Fibroblast of lung (primary cell): ENCODE measurements at regions not wholly inside any gene's neighbourhood (a gene's known extent, or its start where the extent isn't known, plus 50 kb on each side); places are given as distances from the start of the nearest gene placed in this dataset.

ENCODE experiments used
- DNase-seq, 2 donors: peaks; one replicate each; pipeline versions ENCODE4 v3.0.0 to v3.0.0-alpha.2; 2010; ENCODE audit warnings: low read depth in 2 of 2
- H2AFZ ChIP-seq: 2 replicates; pipeline ENCODE4 v1.5.1; 2012; ENCODE audit warnings: low read length, control low read depth, inconsistent platforms
- H3K27ac ChIP-seq: 2 replicates; pipeline ENCODE4 v1.5.1; 2011; ENCODE audit warnings: low read length, control low read depth; ENCODE audit not compliant: insufficient read depth
- H3K27me3 ChIP-seq: 2 replicates; pipeline ENCODE4 v1.5.1; 2011; ENCODE audit warnings: mild to moderate bottlenecking, low read length; ENCODE audit not compliant: control insufficient read depth, insufficient read depth
- H3K36me3 ChIP-seq: 2 replicates; pipeline ENCODE4 v1.5.1; 2011; ENCODE audit warnings: low read length; ENCODE audit not compliant: control insufficient read depth, insufficient read depth
- H3K4me1 ChIP-seq: 2 replicates; pipeline ENCODE4 v1.5.1; 2011; ENCODE audit warnings: low read length; ENCODE audit not compliant: control insufficient read depth, insufficient read depth; ENCODE audit errors: extremely low read depth
- H3K4me2 ChIP-seq: 2 replicates; pipeline ENCODE4 v1.5.1; 2011; ENCODE audit warnings: low read length, control low read depth; ENCODE audit not compliant: insufficient read depth; ENCODE audit errors: extremely low read depth
- H3K4me3 ChIP-seq, 4 experiments: fragments of 200-600 bp in 1 of 4; sonication (generic) in 1 of 4; replicated peaks in 1 of 4; 2 replicates each; pipeline ENCODE4 v1.5.1; 2011 to 2016; ENCODE audit warnings: low read length in 4 of 4, low read depth in 3 of 4, mild to moderate bottlenecking in 3 of 4, control low read depth in 2 of 4, inconsistent platforms in 1 of 4, mixed read lengths in 1 of 4; ENCODE audit not compliant: insufficient read depth in 1 of 4; ENCODE audit errors: control extremely low read depth in 1 of 4
- H3K79me2 ChIP-seq: 2 replicates; pipeline ENCODE4 v1.5.1; 2012; ENCODE audit warnings: mild to moderate bottlenecking, low read length, inconsistent platforms; ENCODE audit not compliant: control insufficient read depth, insufficient read depth
- H3K9ac ChIP-seq: 2 replicates; pipeline ENCODE4 v1.5.1; 2011; ENCODE audit warnings: mild to moderate bottlenecking, low read length, control low read depth; ENCODE audit not compliant: insufficient read depth
- H3K9me3 ChIP-seq: 2 replicates; pipeline ENCODE4 v1.5.1; 2012; ENCODE audit warnings: low read depth, low read length; ENCODE audit not compliant: control insufficient read depth, insufficient read depth
- H4K20me1 ChIP-seq: 2 replicates; pipeline ENCODE4 v1.5.1; 2011; ENCODE audit warnings: low read length; ENCODE audit not compliant: control insufficient read depth, insufficient read depth; ENCODE audit errors: extremely low read depth
- CTCF ChIP-seq, 2 donors: IDR thresholded peaks in 1 of 2; conservative IDR thresholded peaks in 1 of 2; 1 replicate in 1 of 2; 2 replicates in 1 of 2; pipeline ENCODE4 v1.5.1; 2011 to 2012; ENCODE audit warnings: low read length in 2 of 2, control low read depth in 1 of 2, inconsistent platforms in 1 of 2, low read depth in 1 of 2, mild to moderate bottlenecking in 1 of 2
- EZH2 ChIP-seq: IDR thresholded peaks from 2 replicates; pipeline ENCODE4 v1.5.1; 2012; ENCODE audit warnings: low read length, control low read depth, mild to moderate bottlenecking; ENCODE audit errors: missing control alignments

GRCh38 chr2:57934659-57935058, 111.9 kb upstream of the VRK2 start:
- H3K9ac ChIP-seq = no peak overlapping the region
- H3K4me1 ChIP-seq = no peaks in the 10 kb centered on the region
- TF ChIP-seq EZH2 = no peak
- TF ChIP-seq CTCF (conservative IDR thresholded peaks at IDR 0.05 in 1 of 2, IDR thresholded peaks at IDR 0.05 in 1 of 2; ENCODE audit: low read depth in 1 of 2, low read length in 2 of 2) = no peak
- no peak for DNase-seq
- no peaks in the 10 kb centered on the region for H4K20me1 ChIP-seq
- no peaks in the 10 kb centered on the region for H3K9me3 ChIP-seq
- H3K36me3 ChIP-seq = no peaks in the 10 kb centered on the region
- H3K27ac ChIP-seq = no peak overlapping the region
- H3K4me3 ChIP-seq = no peak overlapping the region
- H3K4me2 ChIP-seq = no peak overlapping the region
- no peaks in the 10 kb centered on the region for H3K27me3 ChIP-seq
- no peaks in the 10 kb centered on the region for H3K79me2 ChIP-seq
- H2AFZ ChIP-seq = no peak overlapping the region

GRCh38 chr2:57936216-57936615, 110.4 kb upstream of the VRK2 start:
- Histone ChIP-seq H3K4me2 (no peak overlapping the region), H3K9me3 (no peaks in the 10 kb centered on the region), H3K79me2 (no peaks in the 10 kb centered on the region), H2AFZ (no peak overlapping the region), H3K4me1 (no peaks in the 10 kb centered on the region), H3K27me3 (no peaks in the 10 kb centered on the region), H4K20me1 (no peaks in the 10 kb centered on the region), H3K27ac (no peak overlapping the region), H3K4me3 (no peak overlapping the region), H3K9ac (no peak overlapping the region), H3K36me3 (no peaks in the 10 kb centered on the region)
- TF ChIP-seq EZH2 (no peak), CTCF (conservative IDR thresholded peaks at IDR 0.05 in 1 of 2, IDR thresholded peaks at IDR 0.05 in 1 of 2; ENCODE audit: low read depth in 1 of 2, low read length in 2 of 2) (no peak)
- peak; percentile 3 to 36 for DNase-seq

- H3K27ac ChIP-seq = no peak overlapping the region
- no peaks in the 10 kb centered on the region for H3K79me2 ChIP-seq
- H3K27me3 ChIP-seq = no peaks in the 10 kb centered on the region
- no peaks in the 10 kb centered on the region for H4K20me1 ChIP-seq
- H3K4me1 ChIP-seq = no peaks in the 10 kb centered on the region
- H3K9ac ChIP-seq = no peak overlapping the region
- DNase-seq = peak in 1 of 2 donors; percentile 4
- no peak overlapping the region for H3K4me3 ChIP-seq
- H2AFZ ChIP-seq = no peak overlapping the region
- H3K36me3 ChIP-seq = no peaks in the 10 kb centered on the region
- no peak overlapping the region for H3K4me2 ChIP-seq
- no peak for TF ChIP-seq EZH2
- no peak for TF ChIP-seq CTCF (conservative IDR thresholded peaks at IDR 0.05 in 1 of 2, IDR thresholded peaks at IDR 0.05 in 1 of 2; ENCODE audit: low read depth in 1 of 2, low read length in 2 of 2)
- H3K9me3 ChIP-seq = no peaks in the 10 kb centered on the region
These were observed 109.2 kb upstream of the VRK2 start for GRCh38 chr2:57937456-57937855.
